Esophagus squamous epithelium (tissue), 4 donors: ENCODE measurements at regions not wholly inside any gene's neighbourhood (a gene's known extent, or its start where the extent isn't known, plus 50 kb on each side); places are given as distances from the start of the nearest gene placed in this dataset.

ENCODE experiments used
- POLR2A ChIP-seq, 4 donors: fragments of 450-650 bp; IDR thresholded peaks; one replicate each; pipeline ENCODE4 v1.6.1; 2017; ENCODE audit warnings: antibody characterized with exemption in 4 of 4, mild to moderate bottlenecking in 4 of 4, moderate library complexity in 3 of 4
- TF ChIP-seq, protein P1 (sequence below), 6 experiments: fragments of 450-650 bp in 4 of 6; fragments of 200-600 bp in 2 of 6; sonication (generic) in 2 of 6; IDR thresholded peaks; one replicate each; pipeline ENCODE4 v1.5.1; 2016 to 2019; ENCODE audit warnings: antibody characterized with exemption in 6 of 6, mild to moderate bottlenecking in 4 of 6, moderate library complexity in 4 of 6

DNA sequence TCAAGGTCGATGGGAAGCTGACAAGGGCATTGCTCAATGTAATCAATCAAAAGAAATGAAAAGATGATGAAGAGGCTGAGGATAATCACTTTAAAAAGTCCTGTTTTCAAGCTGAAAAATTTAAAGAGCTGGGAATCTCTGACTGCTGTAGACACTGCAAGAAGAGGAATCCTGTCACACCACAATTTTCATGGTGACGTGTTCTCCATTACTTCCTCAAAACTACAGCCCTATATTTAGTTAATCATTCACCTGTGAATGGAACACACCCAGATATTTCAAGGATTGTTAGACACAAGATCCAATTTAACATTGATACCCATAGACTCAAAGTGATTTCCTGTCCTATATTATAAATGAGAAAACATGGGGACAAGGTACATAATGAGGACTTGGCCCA lies 1048.3 kb downstream of the AMY1C start:
- TF ChIP-seq, protein P1, sequence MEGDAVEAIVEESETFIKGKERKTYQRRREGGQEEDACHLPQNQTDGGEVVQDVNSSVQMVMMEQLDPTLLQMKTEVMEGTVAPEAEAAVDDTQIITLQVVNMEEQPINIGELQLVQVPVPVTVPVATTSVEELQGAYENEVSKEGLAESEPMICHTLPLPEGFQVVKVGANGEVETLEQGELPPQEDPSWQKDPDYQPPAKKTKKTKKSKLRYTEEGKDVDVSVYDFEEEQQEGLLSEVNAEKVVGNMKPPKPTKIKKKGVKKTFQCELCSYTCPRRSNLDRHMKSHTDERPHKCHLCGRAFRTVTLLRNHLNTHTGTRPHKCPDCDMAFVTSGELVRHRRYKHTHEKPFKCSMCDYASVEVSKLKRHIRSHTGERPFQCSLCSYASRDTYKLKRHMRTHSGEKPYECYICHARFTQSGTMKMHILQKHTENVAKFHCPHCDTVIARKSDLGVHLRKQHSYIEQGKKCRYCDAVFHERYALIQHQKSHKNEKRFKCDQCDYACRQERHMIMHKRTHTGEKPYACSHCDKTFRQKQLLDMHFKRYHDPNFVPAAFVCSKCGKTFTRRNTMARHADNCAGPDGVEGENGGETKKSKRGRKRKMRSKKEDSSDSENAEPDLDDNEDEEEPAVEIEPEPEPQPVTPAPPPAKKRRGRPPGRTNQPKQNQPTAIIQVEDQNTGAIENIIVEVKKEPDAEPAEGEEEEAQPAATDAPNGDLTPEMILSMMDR (IDR thresholded peaks at IDR 0.05), result no peak
- TF ChIP-seq POLR2A (IDR thresholded peaks at IDR 0.05), result no peak
